GM18907 (cell line): ENCODE measurements at regions not wholly inside any gene's neighbourhood (a gene's known extent, or its start where the extent isn't known, plus 50 kb on each side); places are given as distances from the start of the nearest gene placed in this dataset.
"Not testable (repeated sequence)": the region's sequence is repeated elsewhere in the genome, so short reads cannot be mapped to it uniquely, and the experiment has no call there.

Experiments
- ATAC-seq: cut with Tn5 transposase; IDR thresholded peaks from one replicate; pipeline ENCODE4 v1.9.1; 2021; ENCODE audit warnings: mild to moderate bottlenecking, moderate library complexity; ENCODE audit not compliant: unreplicated experiment

- no peak for ATAC-seq
These were observed 239.9 kb upstream of the IRF2BP2 start for GRCh38 chr1:234849832-234850231.

GRCh38 chr1:234848972-234849649, 239.1 kb upstream of the IRF2BP2 start:
- no peak for ATAC-seq

GRCh38 chr1:234846813-234847212, 236.8 kb upstream of the IRF2BP2 start:
- ATAC-seq: not testable (repeated sequence)

GRCh38 chr1:234845836-234846235, 235.9 kb upstream of the IRF2BP2 start:
- no peak for ATAC-seq

GRCh38 chr1:234845097-234845660, 235.2 kb upstream of the IRF2BP2 start:
- no peak for ATAC-seq

GRCh38 chr1:234844479-234845031, 234.6 kb upstream of the IRF2BP2 start:
- ATAC-seq: no peak

- no peak for ATAC-seq
These were observed 234.0 kb upstream of the IRF2BP2 start for GRCh38 chr1:234843946-234844345.

- peak; percentile 79 for ATAC-seq
These were observed 233.0 kb upstream of the IRF2BP2 start for GRCh38 chr1:234842726-234843641.

GRCh38 chr1:234841710-234842231, 231.8 kb upstream of the IRF2BP2 start:
- no peak for ATAC-seq

GRCh38 chr1:234841281-234841680, 231.3 kb upstream of the IRF2BP2 start:
- ATAC-seq: no peak

- no peak for ATAC-seq
These were observed 230.9 kb upstream of the IRF2BP2 start for GRCh38 chr1:234840843-234841242.

- ATAC-seq: no peak
These were observed 230.3 kb upstream of the IRF2BP2 start for GRCh38 chr1:234840253-234840652.

- ATAC-seq: no peak
These were observed 229.7 kb upstream of the IRF2BP2 start for GRCh38 chr1:234839663-234840062.

GRCh38 chr1:234838820-234839219, 228.8 kb upstream of the IRF2BP2 start:
- no peak for ATAC-seq

- no peak for ATAC-seq
These were observed 228.2 kb upstream of the IRF2BP2 start for GRCh38 chr1:234838182-234838581.

- ATAC-seq: no peak
These were observed 227.7 kb upstream of the IRF2BP2 start for GRCh38 chr1:234837713-234838112.

- ATAC-seq: no peak
These were observed 226.9 kb upstream of the IRF2BP2 start for GRCh38 chr1:234836776-234837357.

- no peak for ATAC-seq
These were observed 226.2 kb upstream of the IRF2BP2 start for GRCh38 chr1:234836045-234836681.

GRCh38 chr1:234835239-234835638, 225.3 kb upstream of the IRF2BP2 start:
- no peak for ATAC-seq

- ATAC-seq: no peak
These were observed 223.7 kb upstream of the IRF2BP2 start for GRCh38 chr1:234833646-234834045.
